ENCODE measurements at regions not wholly inside any gene's neighbourhood (a gene's known extent, or its start where the extent isn't known, plus 50 kb on each side); places are given as distances from the start of the nearest gene placed in this dataset.

- Histone ChIP-seq H3K36me3 (ENCODE audit: control insufficient read depth, insufficient read depth, low read length) (no peaks in the 10 kb centered on the region), H3K9me3 (ENCODE audit: control insufficient read depth, insufficient read depth, low read length) (no peaks in the 10 kb centered on the region), H3K4me3 (ENCODE audit: low read depth, low read length) (no peak overlapping the region), H3K9ac (ENCODE audit: low read depth, low read length) (no peak overlapping the region), H3K27me3 (ENCODE audit: control insufficient read depth, insufficient read depth, low read length) (no peaks in the 10 kb centered on the region), H3K27ac (ENCODE audit: low read depth, low read length) (no peak overlapping the region), H3K4me1 (ENCODE audit: control insufficient read depth, insufficient read depth, low read length) (no peaks in the 10 kb centered on the region)
Measured at GRCh38 chr2:22932288-22932687, 452.7 kb upstream of the KLHL29 start.

- H3K27me3 ChIP-seq (ENCODE audit: control insufficient read depth, insufficient read depth, low read length): no peaks in the 10 kb centered on the region
- no peaks in the 10 kb centered on the region for H3K9me3 ChIP-seq (ENCODE audit: control insufficient read depth, insufficient read depth, low read length)
- no peaks in the 10 kb centered on the region for H3K36me3 ChIP-seq (ENCODE audit: control insufficient read depth, insufficient read depth, low read length)
- no peak overlapping the region for H3K27ac ChIP-seq (ENCODE audit: low read depth, low read length)
- H3K4me3 ChIP-seq (ENCODE audit: low read depth, low read length): no peak overlapping the region
- no peak overlapping the region for H3K9ac ChIP-seq (ENCODE audit: low read depth, low read length)
- no peaks in the 10 kb centered on the region for H3K4me1 ChIP-seq (ENCODE audit: control insufficient read depth, insufficient read depth, low read length)
Measured at GRCh38 chr2:22934747-22935146, 450.2 kb upstream of the KLHL29 start.

DNA sequence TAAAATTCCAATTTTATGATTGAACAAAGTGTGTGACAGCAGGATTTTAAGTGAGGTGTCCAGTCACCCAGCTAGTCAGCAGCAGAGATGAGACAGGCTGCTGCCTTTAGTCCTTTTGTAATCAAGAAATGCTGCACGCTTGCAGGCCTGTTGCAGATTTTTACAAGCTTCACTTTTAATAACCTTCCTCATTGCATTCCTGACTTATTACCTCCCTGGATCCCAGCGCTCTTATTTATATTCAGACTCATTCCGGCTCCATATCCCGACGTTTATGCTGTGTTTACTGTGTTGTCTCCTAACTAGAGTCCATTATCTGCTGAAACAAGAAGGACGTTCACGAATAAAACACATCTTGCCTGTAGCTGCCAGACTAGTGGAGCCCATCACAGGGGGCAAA, 442.5 kb upstream of the KLHL29 start:
- Histone ChIP-seq H3K4me3 (ENCODE audit: low read depth, low read length) (no peak overlapping the region), H3K9me3 (ENCODE audit: control insufficient read depth, insufficient read depth, low read length) (no peaks in the 10 kb centered on the region), H3K27ac (ENCODE audit: low read depth, low read length) (no peak overlapping the region), H3K9ac (ENCODE audit: low read depth, low read length) (no peak overlapping the region), H3K4me1 (ENCODE audit: control insufficient read depth, insufficient read depth, low read length) (peaks cover 7% of the 10 kb centered on the region), H3K36me3 (ENCODE audit: control insufficient read depth, insufficient read depth, low read length) (no peaks in the 10 kb centered on the region), H3K27me3 (ENCODE audit: control insufficient read depth, insufficient read depth, low read length) (no peaks in the 10 kb centered on the region)

- Histone ChIP-seq H3K9me3 (ENCODE audit: control insufficient read depth, insufficient read depth, low read length) (no peaks in the 10 kb centered on the region), H3K27me3 (ENCODE audit: control insufficient read depth, insufficient read depth, low read length) (no peaks in the 10 kb centered on the region), H3K4me1 (ENCODE audit: control insufficient read depth, insufficient read depth, low read length) (peaks cover 7% of the 10 kb centered on the region), H3K9ac (ENCODE audit: low read depth, low read length) (no peak overlapping the region), H3K27ac (ENCODE audit: low read depth, low read length) (no peak overlapping the region), H3K36me3 (ENCODE audit: control insufficient read depth, insufficient read depth, low read length) (no peaks in the 10 kb centered on the region), H3K4me3 (ENCODE audit: low read depth, low read length) (no peak overlapping the region)
Measured at GRCh38 chr2:22944143-22944542, 440.8 kb upstream of the KLHL29 start.

- Histone ChIP-seq H3K9ac (ENCODE audit: low read depth, low read length) (no peak overlapping the region), H3K27me3 (ENCODE audit: control insufficient read depth, insufficient read depth, low read length) (no peaks in the 10 kb centered on the region), H3K27ac (ENCODE audit: low read depth, low read length) (peak overlapping the region; percentile 42), H3K9me3 (ENCODE audit: control insufficient read depth, insufficient read depth, low read length) (no peaks in the 10 kb centered on the region), H3K4me3 (ENCODE audit: low read depth, low read length) (no peak overlapping the region), H3K4me1 (ENCODE audit: control insufficient read depth, insufficient read depth, low read length) (peaks cover 16% of the 10 kb centered on the region), H3K36me3 (ENCODE audit: control insufficient read depth, insufficient read depth, low read length) (no peaks in the 10 kb centered on the region)
Measured at GRCh38 chr2:22946553-22946952, 438.4 kb upstream of the KLHL29 start.

- Histone ChIP-seq H3K9me3 (ENCODE audit: control insufficient read depth, insufficient read depth, low read length) (no peaks in the 10 kb centered on the region), H3K4me1 (ENCODE audit: control insufficient read depth, insufficient read depth, low read length) (peaks cover 16% of the 10 kb centered on the region), H3K27ac (ENCODE audit: low read depth, low read length) (no peak overlapping the region), H3K36me3 (ENCODE audit: control insufficient read depth, insufficient read depth, low read length) (no peaks in the 10 kb centered on the region), H3K9ac (ENCODE audit: low read depth, low read length) (no peak overlapping the region), H3K4me3 (ENCODE audit: low read depth, low read length) (no peak overlapping the region), H3K27me3 (ENCODE audit: control insufficient read depth, insufficient read depth, low read length) (no peaks in the 10 kb centered on the region)
Measured at GRCh38 chr2:22947741-22948140, 437.2 kb upstream of the KLHL29 start.

DNA sequence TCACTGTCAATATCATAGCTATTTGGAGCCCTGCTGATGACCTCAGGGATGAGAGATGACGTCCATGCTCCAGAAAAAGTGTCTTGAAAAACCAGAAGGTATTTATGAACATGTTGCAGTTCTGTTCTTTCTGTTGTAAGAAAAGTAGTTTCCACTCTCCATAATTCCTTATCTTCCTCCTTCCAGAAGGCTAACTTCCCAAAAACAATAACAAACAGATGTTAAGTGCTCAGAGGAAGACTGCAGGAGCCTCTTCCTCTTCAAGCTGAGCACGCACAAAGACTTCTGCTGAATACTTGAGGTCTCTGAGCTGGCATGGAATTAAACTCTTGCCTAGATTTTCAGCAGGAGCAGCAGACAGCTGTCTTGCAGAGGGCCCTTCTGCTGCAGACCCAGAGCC, 434.5 kb upstream of the KLHL29 start:
- no peak overlapping the region for H3K4me3 ChIP-seq (ENCODE audit: low read depth, low read length)
- H3K36me3 ChIP-seq (ENCODE audit: control insufficient read depth, insufficient read depth, low read length): no peaks in the 10 kb centered on the region
- no peaks in the 10 kb centered on the region for H3K9me3 ChIP-seq (ENCODE audit: control insufficient read depth, insufficient read depth, low read length)
- no peak overlapping the region for H3K9ac ChIP-seq (ENCODE audit: low read depth, low read length)
- H3K27me3 ChIP-seq (ENCODE audit: control insufficient read depth, insufficient read depth, low read length): no peaks in the 10 kb centered on the region
- H3K4me1 ChIP-seq (ENCODE audit: control insufficient read depth, insufficient read depth, low read length): peaks cover 16% of the 10 kb centered on the region
- no peak overlapping the region for H3K27ac ChIP-seq (ENCODE audit: low read depth, low read length)

- H3K27ac ChIP-seq (ENCODE audit: low read depth, low read length): no peak overlapping the region
- no peaks in the 10 kb centered on the region for H3K9me3 ChIP-seq (ENCODE audit: control insufficient read depth, insufficient read depth, low read length)
- H3K4me3 ChIP-seq (ENCODE audit: low read depth, low read length): no peak overlapping the region
- H3K9ac ChIP-seq (ENCODE audit: low read depth, low read length): no peak overlapping the region
- no peaks in the 10 kb centered on the region for H3K27me3 ChIP-seq (ENCODE audit: control insufficient read depth, insufficient read depth, low read length)
- peaks cover 9% of the 10 kb centered on the region for H3K4me1 ChIP-seq (ENCODE audit: control insufficient read depth, insufficient read depth, low read length)
- H3K36me3 ChIP-seq (ENCODE audit: control insufficient read depth, insufficient read depth, low read length): no peaks in the 10 kb centered on the region
Measured at GRCh38 chr2:22952656-22953225, 432.2 kb upstream of the KLHL29 start.

DNA sequence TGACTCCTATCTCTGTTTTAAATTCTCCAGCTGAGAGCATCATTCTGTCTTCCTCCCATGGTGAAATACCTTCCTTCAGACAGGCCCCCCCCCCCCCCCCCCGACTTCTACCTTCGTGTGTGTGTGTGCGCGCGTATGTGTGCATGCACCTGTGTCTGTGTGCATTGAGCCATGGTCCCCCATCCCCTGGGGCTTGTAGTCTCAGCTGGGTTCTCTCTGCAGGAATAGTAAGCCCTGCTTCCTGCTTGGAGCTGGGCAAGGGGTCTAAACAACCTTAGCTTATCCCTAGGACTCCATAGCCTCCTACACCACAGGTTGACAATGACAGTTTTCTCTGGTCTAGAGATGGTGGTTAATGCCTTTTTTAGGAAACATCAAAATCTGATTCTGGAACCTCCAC, 427.5 kb upstream of the KLHL29 start:
- H3K4me1 ChIP-seq (ENCODE audit: control insufficient read depth, insufficient read depth, low read length): peaks cover 3% of the 10 kb centered on the region; the same call in 1 of the 2 replicates
- H3K36me3 ChIP-seq (ENCODE audit: control insufficient read depth, insufficient read depth, low read length): no peaks in the 10 kb centered on the region
- H3K9ac ChIP-seq (ENCODE audit: low read depth, low read length): no peak overlapping the region

DNA sequence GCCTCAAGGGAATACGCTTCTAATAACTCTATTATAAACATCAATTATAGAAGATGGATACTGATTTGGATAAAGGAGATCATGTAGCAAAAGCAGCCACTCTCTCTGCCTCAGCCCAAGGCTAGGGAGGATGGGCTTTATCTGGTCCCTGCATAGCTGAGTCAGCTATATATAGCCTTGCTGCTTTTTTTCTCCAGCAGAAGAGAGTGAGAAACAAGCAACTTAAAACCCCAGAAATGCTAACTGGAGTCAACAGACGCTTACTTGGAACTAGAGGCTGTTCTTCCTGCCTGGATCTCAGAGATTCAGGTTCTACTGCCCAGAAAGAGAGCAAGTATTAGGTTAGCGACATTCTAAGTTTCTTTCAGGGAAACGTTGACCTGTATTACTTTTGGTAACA, 426.7 kb upstream of the KLHL29 start:
- no peak overlapping the region for H3K27ac ChIP-seq (ENCODE audit: low read depth, low read length)
- no peak overlapping the region for H3K4me3 ChIP-seq (ENCODE audit: low read depth, low read length)

More for the DNA sequence above, 427.5 kb upstream of the KLHL29 start:
- Histone ChIP-seq H3K4me3 (ENCODE audit: low read depth, low read length) (no peak overlapping the region), H3K27me3 (ENCODE audit: control insufficient read depth, insufficient read depth, low read length) (no peaks in the 10 kb centered on the region), H3K9me3 (ENCODE audit: control insufficient read depth, insufficient read depth, low read length) (no peaks in the 10 kb centered on the region), H3K27ac (ENCODE audit: low read depth, low read length) (no peak overlapping the region)

DNA sequence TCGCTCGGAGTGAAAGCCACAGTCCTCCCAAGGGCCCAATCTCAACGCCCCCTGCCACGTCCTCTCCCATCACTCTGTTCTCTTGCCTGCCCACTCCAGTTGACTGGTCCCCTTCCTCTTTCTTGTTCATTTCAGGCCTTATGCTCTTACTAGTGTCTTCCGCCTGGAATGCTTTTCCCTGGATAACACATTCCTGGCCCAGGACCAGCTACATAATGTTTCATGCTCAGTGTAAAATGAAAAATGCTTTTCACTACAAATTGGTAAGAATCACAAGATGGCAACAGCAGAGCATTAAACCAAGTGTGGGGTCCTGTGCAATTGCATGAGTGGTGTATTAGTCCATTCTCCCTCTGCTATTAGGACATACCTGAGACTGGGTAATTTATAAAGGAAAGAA, 417.2 kb upstream of the KLHL29 start:
- H3K27ac ChIP-seq (ENCODE audit: low read depth, low read length): no peak overlapping the region
- no peak overlapping the region for H3K4me3 ChIP-seq (ENCODE audit: low read depth, low read length)
- H3K36me3 ChIP-seq (ENCODE audit: control insufficient read depth, insufficient read depth, low read length): no peaks in the 10 kb centered on the region
- H3K4me1 ChIP-seq (ENCODE audit: control insufficient read depth, insufficient read depth, low read length): peaks cover 22% of the 10 kb centered on the region
- H3K9ac ChIP-seq (ENCODE audit: low read depth, low read length): no peak overlapping the region
- peaks cover 13% of the 10 kb centered on the region for H3K9me3 ChIP-seq (ENCODE audit: control insufficient read depth, insufficient read depth, low read length)
- no peaks in the 10 kb centered on the region for H3K27me3 ChIP-seq (ENCODE audit: control insufficient read depth, insufficient read depth, low read length)

More for the DNA sequence above, 426.7 kb upstream of the KLHL29 start:
- Histone ChIP-seq H3K27me3 (ENCODE audit: control insufficient read depth, insufficient read depth, low read length) (no peaks in the 10 kb centered on the region), H3K9me3 (ENCODE audit: control insufficient read depth, insufficient read depth, low read length) (no peaks in the 10 kb centered on the region), H3K4me1 (ENCODE audit: control insufficient read depth, insufficient read depth, low read length) (peaks cover 6% of the 10 kb centered on the region; the same call in 1 of the 2 replicates), H3K9ac (ENCODE audit: low read depth, low read length) (no peak overlapping the region), H3K36me3 (ENCODE audit: control insufficient read depth, insufficient read depth, low read length) (no peaks in the 10 kb centered on the region)

Data from HUES48 (cell line).